OCI-LY7 (cell line): ENCODE measurements at regions not wholly inside any gene's neighbourhood (a gene's known extent, or its start where the extent isn't known, plus 50 kb on each side); places are given as distances from the start of the nearest gene placed in this dataset.

Experiments
- BruUV-seq: library from RNA; stranded (reverse); fragments of 400-500 nt; replicated peaks from 2 replicates; lab custom pipeline; 2021; lab: Mats Ljungman, UMichigan
- CTCF ChIA-PET: fragments of 300-600 bp; sonication (Branson Sonifier 250); formaldehyde crosslinking; loops from one replicate; lab custom pipeline; 2022; ENCODE audit warnings: antibody characterized with exemption; ENCODE audit not compliant: unreplicated experiment; lab: Charles Lee
- POLR2A ChIA-PET: fragments of 300-600 bp; sonication (Branson Sonifier 250); formaldehyde crosslinking; loops from one replicate; lab custom pipeline; 2022; ENCODE audit warnings: antibody characterized with exemption; lab: Charles Lee
- DNase-seq: peaks from one replicate; pipeline ENCODE4 v3.0.0-alpha.2; 2015; ENCODE audit warnings: low spot score
- H2AFZ ChIP-seq: fragments of 200-600 bp; sonication (generic), shearing (Covaris generic); 2 replicates; pipeline ENCODE4 v1.6.1; 2014; ENCODE audit warnings: mild to moderate bottlenecking, antibody characterized with exemption, low read length, moderate library complexity
- H3K27ac ChIP-seq: fragments of 200-600 bp; sonication (generic); 2 replicates; pipeline ENCODE4 v1.5.1; 2014; ENCODE audit warnings: mixed run types, low read depth, mild to moderate bottlenecking, moderate library complexity, low read length, inconsistent platforms; ENCODE audit not compliant: poor library complexity, severe bottlenecking
- H3K36me3 ChIP-seq: fragments of 200-600 bp; sonication (generic); 2 replicates; pipeline ENCODE4 v1.6.1; 2014; ENCODE audit warnings: mild to moderate bottlenecking, antibody characterized with exemption, low read length, moderate library complexity, mixed read lengths; ENCODE audit not compliant: insufficient read depth
- H3K4me1 ChIP-seq: fragments of 200-600 bp; sonication (generic); 2 replicates; pipeline ENCODE4 v1.5.1; 2014; ENCODE audit warnings: mild to moderate bottlenecking, low read length; ENCODE audit not compliant: insufficient read depth, poor library complexity, severe bottlenecking
- H3K4me2 ChIP-seq: fragments of 200-600 bp; sonication (generic); 2 replicates; pipeline ENCODE4 v1.6.1; 2014; ENCODE audit warnings: mild to moderate bottlenecking, low read length
- H3K4me3 ChIP-seq: fragments of 200-600 bp; sonication (generic); 2 replicates; pipeline ENCODE4 v1.5.1; 2014; ENCODE audit warnings: mild to moderate bottlenecking, low read depth, low read length; ENCODE audit not compliant: poor library complexity, severe bottlenecking
- H3K79me2 ChIP-seq: fragments of 200-600 bp; sonication (generic); 2 replicates; pipeline ENCODE4 v1.6.1; 2016; ENCODE audit warnings: low read depth, mild to moderate bottlenecking, low read length, moderate library complexity, mixed read lengths; ENCODE audit not compliant: insufficient read depth
- H3K9me2 ChIP-seq: fragments of 200-600 bp; sonication (generic); 2 replicates; pipeline ENCODE4 v1.6.1; 2016; ENCODE audit warnings: mild to moderate bottlenecking, low read length, mixed read lengths; ENCODE audit not compliant: insufficient read depth
- H3K9me3 ChIP-seq: fragments of 200-600 bp; sonication (generic); 2 replicates; pipeline ENCODE4 v1.6.1; 2014; ENCODE audit warnings: mild to moderate bottlenecking, mixed run types, low read length, mixed read lengths
- H4K20me1 ChIP-seq: fragments of 200-600 bp; sonication (generic); 2 replicates; pipeline ENCODE4 v1.6.1; 2014; ENCODE audit warnings: mild to moderate bottlenecking, antibody characterized with exemption, low read length, moderate library complexity, mixed read lengths; ENCODE audit not compliant: insufficient read depth
- EZH2phosphoT487 ChIP-seq: fragments of 200-600 bp; sonication (generic); IDR thresholded peaks from 2 replicates; pipeline ENCODE4 v1.6.1; 2018; ENCODE audit warnings: low read depth, borderline replicate concordance, mild to moderate bottlenecking, mixed run types, antibody characterized with exemption, low read length, moderate library complexity, mixed read lengths
- intact Hi-C: fragments of 100-400 bp; cut with micrococcal nuclease; formaldehyde crosslinking; loops from one replicate; pipeline ENCODE4 v1.10.0; 2022; ENCODE audit not compliant: unreplicated experiment
- TF ChIP-seq, protein P1 (sequence below): fragments of 200-600 bp; sonication (generic); conservative IDR thresholded peaks from 2 replicates; pipeline ENCODE4 v1.5.1; 2014; ENCODE audit warnings: mild to moderate bottlenecking, antibody characterized with exemption, low read length, moderate library complexity, mixed read lengths

DNA sequence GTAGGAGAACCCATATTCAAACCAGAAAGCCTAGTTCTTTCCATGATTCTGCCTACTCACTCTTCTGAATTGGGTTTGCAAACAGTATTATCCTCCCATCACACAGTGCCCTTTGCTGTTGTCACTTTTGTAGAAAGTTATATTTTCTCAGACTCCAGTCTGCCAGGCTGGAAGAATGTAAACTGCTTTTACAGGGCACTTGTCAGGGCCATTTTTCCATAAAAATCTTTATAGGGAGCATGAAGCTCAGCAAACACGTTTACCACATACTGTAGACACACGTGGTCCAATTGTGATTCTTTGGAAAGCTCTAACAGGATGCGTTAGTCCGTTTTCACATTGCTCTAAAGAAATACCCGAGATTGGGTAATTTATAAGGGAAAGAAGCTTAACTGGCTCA, 204.0 kb downstream of the KCNN2 start:
- ChIA-PET CTCF (no interaction called here), POLR2A (interaction anchor here (0.6 kb wide), 1 partner anchor 16 kb away, joined by 3 read pairs; no protein-coding TSS in a partner anchor)
- no peak overlapping the region for H2AFZ ChIP-seq
- no peaks in the 10 kb centered on the region for H3K79me2 ChIP-seq
- H4K20me1 ChIP-seq: no peaks in the 10 kb centered on the region
- BruUV-seq: no TSS peak
- intact Hi-C loops: no loop called here
- H3K9me3 ChIP-seq: no peaks in the 10 kb centered on the region
- no peak overlapping the region for H3K27ac ChIP-seq
- H3K9me2 ChIP-seq: no peaks in the 10 kb centered on the region
- no peak overlapping the region for H3K4me3 ChIP-seq
- no peaks in the 10 kb centered on the region for H3K4me1 ChIP-seq
- DNase-seq: no peak
- TF ChIP-seq EZH2phosphoT487: no peak
- TF ChIP-seq, protein P1, sequence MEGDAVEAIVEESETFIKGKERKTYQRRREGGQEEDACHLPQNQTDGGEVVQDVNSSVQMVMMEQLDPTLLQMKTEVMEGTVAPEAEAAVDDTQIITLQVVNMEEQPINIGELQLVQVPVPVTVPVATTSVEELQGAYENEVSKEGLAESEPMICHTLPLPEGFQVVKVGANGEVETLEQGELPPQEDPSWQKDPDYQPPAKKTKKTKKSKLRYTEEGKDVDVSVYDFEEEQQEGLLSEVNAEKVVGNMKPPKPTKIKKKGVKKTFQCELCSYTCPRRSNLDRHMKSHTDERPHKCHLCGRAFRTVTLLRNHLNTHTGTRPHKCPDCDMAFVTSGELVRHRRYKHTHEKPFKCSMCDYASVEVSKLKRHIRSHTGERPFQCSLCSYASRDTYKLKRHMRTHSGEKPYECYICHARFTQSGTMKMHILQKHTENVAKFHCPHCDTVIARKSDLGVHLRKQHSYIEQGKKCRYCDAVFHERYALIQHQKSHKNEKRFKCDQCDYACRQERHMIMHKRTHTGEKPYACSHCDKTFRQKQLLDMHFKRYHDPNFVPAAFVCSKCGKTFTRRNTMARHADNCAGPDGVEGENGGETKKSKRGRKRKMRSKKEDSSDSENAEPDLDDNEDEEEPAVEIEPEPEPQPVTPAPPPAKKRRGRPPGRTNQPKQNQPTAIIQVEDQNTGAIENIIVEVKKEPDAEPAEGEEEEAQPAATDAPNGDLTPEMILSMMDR: no peak
- no peaks in the 10 kb centered on the region for H3K36me3 ChIP-seq
- no peak overlapping the region for H3K4me2 ChIP-seq

DNA sequence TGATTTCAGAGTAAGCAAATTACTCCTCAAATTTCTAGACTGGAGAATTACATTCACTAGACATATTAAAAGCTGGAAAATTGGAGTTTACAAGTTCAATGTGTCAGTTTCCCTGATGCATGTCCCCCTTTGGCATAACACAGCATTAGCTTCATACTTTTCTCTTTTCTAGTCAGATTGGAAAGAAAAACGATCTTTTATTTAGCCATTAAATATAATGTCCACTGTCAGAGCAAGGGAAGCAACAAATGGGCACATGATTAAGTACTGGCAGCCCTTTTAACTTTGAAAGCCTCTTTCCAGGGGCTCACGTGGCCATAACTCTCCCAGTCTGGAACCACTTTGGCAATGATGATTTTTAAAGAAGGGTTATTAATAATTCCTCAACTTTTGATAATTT, 203.3 kb downstream of the KCNN2 start:
- DNase-seq: no peak
- no TSS peak for BruUV-seq
- Histone ChIP-seq H3K4me3 (no peak overlapping the region), H3K36me3 (no peaks in the 10 kb centered on the region), H3K4me2 (no peak overlapping the region), H4K20me1 (no peaks in the 10 kb centered on the region), H3K9me2 (no peaks in the 10 kb centered on the region), H3K79me2 (no peaks in the 10 kb centered on the region), H3K27ac (no peak overlapping the region), H3K4me1 (no peaks in the 10 kb centered on the region), H2AFZ (no peak overlapping the region), H3K9me3 (no peaks in the 10 kb centered on the region)
- CTCF ChIA-PET: no interaction called here
- TF ChIP-seq, protein P1: no peak
- no peak for TF ChIP-seq EZH2phosphoT487
- intact Hi-C loops: no loop called here
- POLR2A ChIA-PET: interaction anchor here (0.6 kb wide), 1 partner anchor 16 kb away, joined by 3 read pairs; no protein-coding TSS in a partner anchor

DNA sequence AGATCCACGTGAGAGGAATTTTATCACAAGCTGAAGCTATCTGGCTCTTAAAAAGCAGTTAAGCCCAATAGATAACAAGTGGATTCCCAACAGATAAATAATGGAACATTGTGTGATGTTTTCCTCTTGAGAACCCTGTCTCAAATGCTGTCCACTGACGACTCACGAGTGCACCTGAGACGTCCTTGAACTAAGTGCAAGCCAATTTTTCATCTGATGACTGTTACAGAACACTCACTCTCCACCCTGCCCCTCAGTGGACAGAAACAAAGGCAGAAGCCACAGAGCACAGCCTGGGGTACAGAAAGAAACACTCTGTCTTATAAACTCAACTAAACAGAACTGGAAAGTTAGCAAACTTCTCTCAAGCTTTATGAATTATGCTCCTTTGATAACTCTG, 199.5 kb downstream of the KCNN2 start:
- CTCF ChIA-PET: no interaction called here
- no peaks in the 10 kb centered on the region for H4K20me1 ChIP-seq

More for the DNA sequence above, 199.5 kb downstream of the KCNN2 start:
- Histone ChIP-seq H3K27ac (no peak overlapping the region), H3K9me2 (no peaks in the 10 kb centered on the region), H3K4me1 (no peaks in the 10 kb centered on the region), H3K4me3 (no peak overlapping the region), H2AFZ (no peak overlapping the region), H3K9me3 (no peaks in the 10 kb centered on the region), H3K4me2 (no peak overlapping the region), H3K36me3 (no peaks in the 10 kb centered on the region), H3K79me2 (no peaks in the 10 kb centered on the region)
- BruUV-seq: no TSS peak
- POLR2A ChIA-PET: no interaction called here
- intact Hi-C loops: no loop called here
- DNase-seq: no peak
- TF ChIP-seq, protein P1: no peak
- TF ChIP-seq EZH2phosphoT487: no peak
